ENCODE measurements at regions not wholly inside any gene's neighbourhood (a gene's known extent, or its start where the extent isn't known, plus 50 kb on each side); places are given as distances from the start of the nearest gene placed in this dataset.

GRCh38 chr6:44538807-44539201 is 151.3 kb downstream of the CDC5L start:
- TF ChIP-seq ZNF138 (CRISPR knock-in tag; conservative IDR thresholded peaks at IDR 0.05) (no peak), ZNF232 (CRISPR knock-in tag; IDR thresholded peaks at IDR 0.05) (no peak), ZNF512 (CRISPR knock-in tag; IDR thresholded peaks at IDR 0.05; ENCODE audit: borderline replicate concordance) (no peak), HMGA2 (CRISPR knock-in tag; IDR thresholded peaks at IDR 0.05) (no peak), NFYB (CRISPR knock-in tag; conservative IDR thresholded peaks at IDR 0.05; ENCODE audit: low read depth) (no peak), ZNF671 (CRISPR knock-in tag; IDR thresholded peaks at IDR 0.05) (no peak), CBFB (CRISPR knock-in tag; IDR thresholded peaks at IDR 0.05; ENCODE audit: low read depth) (no peak), ZBTB21 (CRISPR knock-in tag; IDR thresholded peaks at IDR 0.05; ENCODE audit: borderline replicate concordance) (no peak), AFF4 (CRISPR knock-in tag; IDR thresholded peaks at IDR 0.05; ENCODE audit: borderline replicate concordance) (no peak), ZNF281 (CRISPR knock-in tag; IDR thresholded peaks at IDR 0.05) (no peak), GABPB1 (CRISPR knock-in tag; IDR thresholded peaks at IDR 0.05) (no peak)
- H3K36me3 Mint-ChIP-seq = peaks cover 7% of the 10 kb centered on the region; the same call in 1 of the 2 replicates
- H3K27me3 Mint-ChIP-seq (ENCODE audit: low read depth) = no peaks in the 10 kb centered on the region; the same call in 1 of the 2 replicates
- H3K9me3 Mint-ChIP-seq = peaks cover 22% of the 10 kb centered on the region
- peaks cover 23% of the 10 kb centered on the region for H3K4me1 Mint-ChIP-seq
- DNase-seq (ENCODE audit: low spot score) = no peak
- no peak overlapping the region for H3K4me3 Mint-ChIP-seq
- no peak for ATAC-seq
- ChIA-PET CTCF (no interaction called here), POLR2A (no interaction called here)
- no peak overlapping the region for H3K27ac Mint-ChIP-seq

- H3K9me3 Mint-ChIP-seq = peaks cover 22% of the 10 kb centered on the region
- H3K27ac Mint-ChIP-seq = no peak overlapping the region
- H3K4me1 Mint-ChIP-seq = peaks cover 27% of the 10 kb centered on the region
- H3K27me3 Mint-ChIP-seq (ENCODE audit: low read depth) = no peaks in the 10 kb centered on the region; the same call in 1 of the 2 replicates
- ATAC-seq = no peak
- no peak for DNase-seq (ENCODE audit: low spot score)
- POLR2A ChIA-PET = interaction anchor here (0.6 kb wide), 1 partner anchor 47 kb away, joined by 3 read pairs; no protein-coding TSS in a partner anchor
- no peak overlapping the region for H3K4me3 Mint-ChIP-seq
- H3K36me3 Mint-ChIP-seq = peaks cover 7% of the 10 kb centered on the region; the same call in 1 of the 2 replicates
- CTCF ChIA-PET = interaction anchor here (4.4 kb wide), 1 partner anchor 64 kb away, joined by 29 read pairs; no protein-coding TSS in a partner anchor
- TF ChIP-seq ZNF317 (CRISPR knock-in tag; IDR thresholded peaks at IDR 0.05; ENCODE audit: borderline replicate concordance, low read depth) (no peak), ZNF423 (CRISPR knock-in tag; IDR thresholded peaks at IDR 0.05) (no peak), ESRRA (CRISPR knock-in tag; IDR thresholded peaks at IDR 0.05; ENCODE audit: borderline replicate concordance) (no peak), ATF6 (CRISPR knock-in tag; IDR thresholded peaks at IDR 0.05) (no peak), ZNF281 (CRISPR knock-in tag; IDR thresholded peaks at IDR 0.05) (no peak), NFE2L1 (CRISPR knock-in tag; IDR thresholded peaks at IDR 0.05) (no peak), MYBL2 (CRISPR knock-in tag; IDR thresholded peaks at IDR 0.05) (no peak), NR2C2 (CRISPR knock-in tag; IDR thresholded peaks at IDR 0.05) (no peak), ZBTB21 (CRISPR knock-in tag; IDR thresholded peaks at IDR 0.05; ENCODE audit: borderline replicate concordance) (no peak)
These were observed 152.3 kb downstream of the CDC5L start for GRCh38 chr6:44539701-44540355.
